ENCODE measurements at regions not wholly inside any gene's neighbourhood (a gene's known extent, or its start where the extent isn't known, plus 50 kb on each side); places are given as distances from the start of the nearest gene placed in this dataset.

GRCh38 chr20:48557380-48557779 lies 270.4 kb downstream of the PREX1 start:
- intact Hi-C loops (cut with micrococcal nuclease): no loop called here
- CTCF ChIA-PET: interaction anchor here (0.5 kb wide), 1 partner anchor 1859 kb away, joined by 3 read pairs; no protein-coding TSS in a partner anchor
- BruUV-seq (replicated peaks): no TSS peak

DNA sequence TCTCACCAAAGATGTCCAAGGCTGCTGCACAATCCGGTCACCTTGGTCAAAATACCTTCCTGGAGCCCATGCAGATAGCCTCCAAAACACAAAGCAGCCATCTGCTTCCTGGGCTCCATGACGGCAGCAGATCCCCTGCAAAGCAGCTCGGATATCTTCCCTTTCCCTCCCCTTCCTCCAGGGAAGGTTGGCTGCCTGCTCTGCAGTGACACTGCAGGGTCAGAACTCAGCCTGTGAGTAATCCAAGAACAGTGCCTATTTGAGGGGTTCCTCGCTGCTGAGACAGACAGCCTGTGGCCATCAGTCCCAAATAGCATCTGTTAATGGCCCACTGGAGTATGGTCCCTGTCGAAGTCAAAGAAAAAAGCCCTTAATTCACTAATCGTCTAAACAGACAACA lies 270.8 kb downstream of the PREX1 start:
- Mint-ChIP-seq H3K36me3 (ENCODE audit: insufficient read depth, unreplicated experiment) (no peaks in the 10 kb centered on the region), H3K27ac (ENCODE audit: low read depth, unreplicated experiment) (no peak overlapping the region)

More at GRCh38 chr20:48557380-48557779, 270.4 kb downstream of the PREX1 start:
- DNase-seq (ENCODE audit: unreplicated experiment): no peak
- Mint-ChIP-seq H3K4me3 (ENCODE audit: unreplicated experiment) (no peak overlapping the region), H3K36me3 (ENCODE audit: insufficient read depth, unreplicated experiment) (no peaks in the 10 kb centered on the region), H3K9me3 (ENCODE audit: unreplicated experiment) (no peaks in the 10 kb centered on the region), H3K27ac (ENCODE audit: low read depth, unreplicated experiment) (no peak overlapping the region), H3K4me1 (ENCODE audit: insufficient read depth, unreplicated experiment) (no peaks in the 10 kb centered on the region), H3K27me3 (ENCODE audit: insufficient read depth, unreplicated experiment) (peaks cover 57% of the 10 kb centered on the region)
- no peak for TF ChIP-seq CTCF (IDR thresholded peaks at IDR 0.05; ENCODE audit: unreplicated experiment)
- POLR2A ChIA-PET: interaction anchor here (1.1 kb wide), 1 partner anchor 18 kb away, joined by 3 read pairs; no protein-coding TSS in a partner anchor

DNA sequence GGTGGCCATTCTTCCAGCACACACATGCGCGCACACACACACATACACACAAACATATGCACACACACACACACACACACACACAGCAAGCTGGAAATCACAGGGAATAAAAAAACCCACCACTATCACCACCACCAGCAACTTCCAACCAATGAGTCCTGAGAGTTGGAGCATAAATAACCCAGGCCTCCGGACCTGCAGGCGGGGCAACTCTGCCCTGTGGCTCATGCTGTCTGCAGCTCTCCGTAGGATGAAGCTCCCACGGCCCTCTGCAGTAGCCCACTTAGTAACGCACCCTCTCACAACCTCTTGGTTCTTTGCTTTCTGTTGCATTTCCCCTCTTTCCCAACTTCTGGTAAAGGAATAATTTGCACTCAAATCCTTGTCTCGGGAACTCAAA lies 275.2 kb downstream of the PREX1 start:
- CTCF ChIA-PET: interaction anchor here (0.8 kb wide), 1 partner anchor 530 kb away, joined by 3 read pairs; no protein-coding TSS in a partner anchor
- no peak for DNase-seq (ENCODE audit: unreplicated experiment)

More for the DNA sequence above, 270.8 kb downstream of the PREX1 start:
- H3K4me1 Mint-ChIP-seq (ENCODE audit: insufficient read depth, unreplicated experiment): no peaks in the 10 kb centered on the region
- no peak for DNase-seq (ENCODE audit: unreplicated experiment)
- ChIA-PET CTCF (no interaction called here), POLR2A (interaction anchor here (1.1 kb wide), 1 partner anchor 18 kb away, joined by 3 read pairs; no protein-coding TSS in a partner anchor)
- intact Hi-C loops (cut with micrococcal nuclease): no loop called here
- no peak overlapping the region for H3K4me3 Mint-ChIP-seq (ENCODE audit: unreplicated experiment)
- BruUV-seq (replicated peaks): no TSS peak
- H3K27me3 Mint-ChIP-seq (ENCODE audit: insufficient read depth, unreplicated experiment): peaks cover 57% of the 10 kb centered on the region
- H3K9me3 Mint-ChIP-seq (ENCODE audit: unreplicated experiment): no peaks in the 10 kb centered on the region
- TF ChIP-seq CTCF (IDR thresholded peaks at IDR 0.05; ENCODE audit: unreplicated experiment): no peak

GRCh38 chr20:48550814-48551213 lies 277.0 kb downstream of the PREX1 start:
- POLR2A ChIA-PET: interaction anchor here (1.0 kb wide), 1 partner anchor 12 kb away, joined by 3 read pairs; no protein-coding TSS in a partner anchor
- Mint-ChIP-seq H3K4me1 (ENCODE audit: insufficient read depth, unreplicated experiment) (no peaks in the 10 kb centered on the region), H3K4me3 (ENCODE audit: unreplicated experiment) (no peak overlapping the region), H3K9me3 (ENCODE audit: unreplicated experiment) (no peaks in the 10 kb centered on the region), H3K27ac (ENCODE audit: low read depth, unreplicated experiment) (no peak overlapping the region), H3K36me3 (ENCODE audit: insufficient read depth, unreplicated experiment) (no peaks in the 10 kb centered on the region), H3K27me3 (ENCODE audit: insufficient read depth, unreplicated experiment) (peaks cover 73% of the 10 kb centered on the region)
- no peak for TF ChIP-seq CTCF (IDR thresholded peaks at IDR 0.05; ENCODE audit: unreplicated experiment)
- BruUV-seq (replicated peaks): no TSS peak
- no peak for DNase-seq (ENCODE audit: unreplicated experiment)
- CTCF ChIA-PET: interaction anchor here (0.7 to 1.2 kb wide), 3 partner anchors 70 to 874 kb away, joined by 3 to 5 read pairs (median 3); no protein-coding TSS in a partner anchor
- intact Hi-C loops (cut with micrococcal nuclease): no loop called here

More for the DNA sequence above, 275.2 kb downstream of the PREX1 start:
- Mint-ChIP-seq H3K4me1 (ENCODE audit: insufficient read depth, unreplicated experiment) (no peaks in the 10 kb centered on the region), H3K4me3 (ENCODE audit: unreplicated experiment) (no peak overlapping the region), H3K9me3 (ENCODE audit: unreplicated experiment) (no peaks in the 10 kb centered on the region), H3K27ac (ENCODE audit: low read depth, unreplicated experiment) (no peak overlapping the region), H3K36me3 (ENCODE audit: insufficient read depth, unreplicated experiment) (no peaks in the 10 kb centered on the region), H3K27me3 (ENCODE audit: insufficient read depth, unreplicated experiment) (peaks cover 84% of the 10 kb centered on the region)
- no TSS peak for BruUV-seq (replicated peaks)
- POLR2A ChIA-PET: no interaction called here
- intact Hi-C loops (cut with micrococcal nuclease): no loop called here
- no peak for TF ChIP-seq CTCF (IDR thresholded peaks at IDR 0.05; ENCODE audit: unreplicated experiment)

Measured in MCF 10A (cell line).